Endothelial cell of umbilical vein (primary cell): ENCODE measurements at regions not wholly inside any gene's neighbourhood (a gene's known extent, or its start where the extent isn't known, plus 50 kb on each side); places are given as distances from the start of the nearest gene placed in this dataset.

Experiments used
- BruUV-seq: library from RNA; stranded (reverse); fragments of 400-500 nt; replicated peaks from 2 replicates; lab custom pipeline; 2021; lab: Mats Ljungman, UMichigan
- CTCF ChIA-PET: fragments of 300-600, 350-600 bp; sonication (Branson Sonifier 250); formaldehyde crosslinking; loops from one replicate; lab custom pipeline; 2021; ENCODE audit warnings: antibody characterized with exemption, inconsistent platforms; lab: Charles Lee
- POLR2A ChIA-PET: fragments of 300-600, 350-600 bp; sonication (Branson Sonifier 250); formaldehyde crosslinking; loops from one replicate; lab custom pipeline; 2021; ENCODE audit warnings: antibody characterized with exemption, inconsistent platforms; lab: Charles Lee
- DNase-seq: peaks from one replicate; pipeline ENCODE4 v3.0.0-alpha.2; 2011; ENCODE audit warnings: low read depth, low spot score
- FAIRE-seq: peaks from 2 replicates; lab custom pipeline; 2011; peaks lifted over from hg19 to GRCh38; lab: Jason Lieb, UNC
- H2AFZ ChIP-seq: 2 replicates; pipeline ENCODE4 v1.6.0; 2012; ENCODE audit warnings: low read depth, low read length, control low read depth, inconsistent platforms
- H3K27ac ChIP-seq: 2 replicates; pipeline ENCODE4 v1.5.1; 2011; ENCODE audit warnings: low read depth, mild to moderate bottlenecking, control low read depth, low read length, moderate library complexity; ENCODE audit not compliant: insufficient read depth
- H3K27me3 ChIP-seq, 2 experiments: 2 replicates each; pipeline versions ENCODE4 v1.6.0 to v1.6.1; 2011; ENCODE audit warnings: low read length in 2 of 2, mixed read lengths in 1 of 2; ENCODE audit not compliant: control insufficient read depth in 2 of 2, insufficient read depth in 2 of 2
- H3K36me3 ChIP-seq, 2 experiments: 2 replicates in 1 of 2; 3 replicates in 1 of 2; pipeline ENCODE4 v1.5.1; 2011; ENCODE audit warnings: low read length in 2 of 2, mild to moderate bottlenecking in 1 of 2, moderate library complexity in 1 of 2; ENCODE audit not compliant: control insufficient read depth in 2 of 2, insufficient read depth in 2 of 2; ENCODE audit errors: extremely low read depth in 1 of 2
- H3K4me1 ChIP-seq: 3 replicates; pipeline ENCODE4 v1.5.1; 2011; ENCODE audit warnings: mild to moderate bottlenecking, low read length; ENCODE audit not compliant: control insufficient read depth, insufficient read depth; ENCODE audit errors: extremely low read depth
- H3K4me2 ChIP-seq: 2 replicates; pipeline ENCODE4 v1.6.1; 2011; ENCODE audit warnings: low read length, control low read depth, mixed read lengths; ENCODE audit not compliant: insufficient read depth
- H3K4me3 ChIP-seq, 3 experiments: fragments of 200-600 bp in 1 of 3; sonication (generic), shearing (Covaris generic) in 1 of 3; replicated peaks in 1 of 3; 2 replicates each; pipeline ENCODE4 v1.5.1; 2011 to 2016; ENCODE audit warnings: control low read depth in 3 of 3, low read length in 3 of 3, mild to moderate bottlenecking in 2 of 3, inconsistent platforms in 1 of 3, low read depth in 1 of 3, moderate library complexity in 1 of 3; ENCODE audit not compliant: insufficient read depth in 1 of 3
- H3K79me2 ChIP-seq: 2 replicates; pipeline ENCODE4 v1.6.0; 2012; ENCODE audit warnings: low read length, inconsistent platforms; ENCODE audit not compliant: control insufficient read depth, insufficient read depth
- H3K9ac ChIP-seq: replicated peaks from 2 replicates; pipeline ENCODE3; 2011; ENCODE audit warnings: low read length, control low read depth; ENCODE audit not compliant: insufficient read depth; ENCODE audit errors: extremely low read depth
- H3K9me1 ChIP-seq: replicated peaks from 3 replicates; pipeline ENCODE4 v1.6.0; 2011; ENCODE audit warnings: mild to moderate bottlenecking, low read length; ENCODE audit not compliant: control insufficient read depth, insufficient read depth; ENCODE audit errors: extremely low read depth
- H3K9me3 ChIP-seq: replicated peaks from 2 replicates; pipeline ENCODE4 v1.5.1; 2012; ENCODE audit warnings: low read length, inconsistent platforms; ENCODE audit not compliant: control insufficient read depth, insufficient read depth
- H4K20me1 ChIP-seq: replicated peaks from 2 replicates; pipeline ENCODE3; 2011; ENCODE audit warnings: mild to moderate bottlenecking, low read length; ENCODE audit not compliant: control insufficient read depth, insufficient read depth; ENCODE audit errors: extremely low read depth
- EZH2 ChIP-seq: IDR thresholded peaks from 2 replicates; pipeline ENCODE4 v1.6.1; 2012; ENCODE audit warnings: borderline replicate concordance, low read depth, mild to moderate bottlenecking, moderate library complexity, low read length, inconsistent platforms; ENCODE audit not compliant: severe bottlenecking
- FOS ChIP-seq: IDR thresholded peaks from 2 replicates; pipeline ENCODE4 v1.6.1; 2011; ENCODE audit warnings: mild to moderate bottlenecking, low read length, moderate library complexity, borderline replicate concordance; ENCODE audit not compliant: insufficient read depth
- GATA2 ChIP-seq: IDR thresholded peaks from 2 replicates; pipeline ENCODE4 v1.7.0; 2011; ENCODE audit warnings: low read depth, mild to moderate bottlenecking, moderate library complexity, mixed read lengths, low read length; ENCODE audit not compliant: insufficient read length, insufficient read depth
- JUN ChIP-seq: IDR thresholded peaks from 2 replicates; pipeline ENCODE4 v1.6.1; 2011; ENCODE audit warnings: borderline replicate concordance, low read depth; ENCODE audit not compliant: insufficient read length, insufficient read depth
- MYC ChIP-seq: IDR thresholded peaks from one replicate; pipeline ENCODE4 v1.6.1; 2011; ENCODE audit warnings: mild to moderate bottlenecking, low read depth, low read length
- POLR2A ChIP-seq: IDR thresholded peaks from 2 replicates; pipeline ENCODE4 v1.6.1; 2012; ENCODE audit warnings: low read depth, mild to moderate bottlenecking, control low read depth, low read length
- POLR2AphosphoS5 ChIP-seq: IDR thresholded peaks from 2 replicates; pipeline ENCODE4 v1.6.1; 2012; ENCODE audit warnings: low read depth, mild to moderate bottlenecking, control low read depth, low read length, moderate library complexity; ENCODE audit not compliant: insufficient read depth
- dilution Hi-C: fragments of 300-500 bp; cut with MboI; formaldehyde crosslinking; loops from one replicate; pipeline ENCODE4 v1.15.0; 2019; ENCODE audit warnings: low sequenced_read_pairs; ENCODE audit not compliant: extremely low pct_ligation_motif_present
- intact Hi-C: fragments of 100-400 bp; cut with micrococcal nuclease; formaldehyde crosslinking; loops from one replicate; pipeline ENCODE4 v1.10.0; 2022
- TF ChIP-seq, protein P1 (sequence below), 2 donors: IDR thresholded peaks; 1 replicate in 1 of 2; 2 replicates in 1 of 2; pipeline ENCODE4 v1.5.1; 2011; ENCODE audit warnings: low read length in 2 of 2, mild to moderate bottlenecking in 2 of 2, moderate library complexity in 2 of 2, control low read depth in 1 of 2, inconsistent platforms in 1 of 2, low read depth in 1 of 2; ENCODE audit not compliant: insufficient read depth in 1 of 2; ENCODE audit errors: extremely low read depth in 1 of 2
- TF ChIP-seq, protein P2 (sequence below): IDR thresholded peaks from 2 replicates; pipeline ENCODE4 v1.6.1; 2011; ENCODE audit not compliant: insufficient read depth, insufficient read length

DNA sequence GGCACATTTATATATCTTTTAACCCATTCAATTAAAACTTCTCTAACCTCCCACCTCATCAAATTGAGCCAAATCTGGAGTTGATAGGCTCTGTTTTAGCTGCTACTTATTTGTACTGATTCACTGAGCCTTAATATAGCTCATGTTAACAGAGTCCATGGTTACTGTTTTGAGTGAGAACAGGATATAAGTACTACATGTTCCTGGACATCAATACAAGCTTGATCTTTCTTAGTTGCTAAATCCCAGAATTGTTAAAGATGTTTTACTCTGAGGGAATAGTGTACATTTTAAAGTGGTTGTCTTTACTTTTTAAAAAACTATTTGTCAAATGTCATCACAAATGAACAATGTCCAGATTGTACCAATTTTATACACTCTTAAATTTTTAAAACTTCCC, 157.7 kb downstream of the RPRM start:
- H3K4me1 ChIP-seq = no peaks in the 10 kb centered on the region
- no peaks in the 10 kb centered on the region for H3K36me3 ChIP-seq
- H3K79me2 ChIP-seq = no peaks in the 10 kb centered on the region
- TF ChIP-seq, protein P1, sequence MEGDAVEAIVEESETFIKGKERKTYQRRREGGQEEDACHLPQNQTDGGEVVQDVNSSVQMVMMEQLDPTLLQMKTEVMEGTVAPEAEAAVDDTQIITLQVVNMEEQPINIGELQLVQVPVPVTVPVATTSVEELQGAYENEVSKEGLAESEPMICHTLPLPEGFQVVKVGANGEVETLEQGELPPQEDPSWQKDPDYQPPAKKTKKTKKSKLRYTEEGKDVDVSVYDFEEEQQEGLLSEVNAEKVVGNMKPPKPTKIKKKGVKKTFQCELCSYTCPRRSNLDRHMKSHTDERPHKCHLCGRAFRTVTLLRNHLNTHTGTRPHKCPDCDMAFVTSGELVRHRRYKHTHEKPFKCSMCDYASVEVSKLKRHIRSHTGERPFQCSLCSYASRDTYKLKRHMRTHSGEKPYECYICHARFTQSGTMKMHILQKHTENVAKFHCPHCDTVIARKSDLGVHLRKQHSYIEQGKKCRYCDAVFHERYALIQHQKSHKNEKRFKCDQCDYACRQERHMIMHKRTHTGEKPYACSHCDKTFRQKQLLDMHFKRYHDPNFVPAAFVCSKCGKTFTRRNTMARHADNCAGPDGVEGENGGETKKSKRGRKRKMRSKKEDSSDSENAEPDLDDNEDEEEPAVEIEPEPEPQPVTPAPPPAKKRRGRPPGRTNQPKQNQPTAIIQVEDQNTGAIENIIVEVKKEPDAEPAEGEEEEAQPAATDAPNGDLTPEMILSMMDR (IDR thresholded peaks at IDR 0.05; ENCODE audit: extremely low read depth in 1 of 2, insufficient read depth in 1 of 2, low read depth in 1 of 2, low read length in 2 of 2) = no peak
- TF ChIP-seq POLR2AphosphoS5 (no peak), POLR2A (no peak), GATA2 (no peak), MYC (no peak), EZH2 (no peak), JUN (no peak), FOS (no peak)
- TF ChIP-seq, protein P2, sequence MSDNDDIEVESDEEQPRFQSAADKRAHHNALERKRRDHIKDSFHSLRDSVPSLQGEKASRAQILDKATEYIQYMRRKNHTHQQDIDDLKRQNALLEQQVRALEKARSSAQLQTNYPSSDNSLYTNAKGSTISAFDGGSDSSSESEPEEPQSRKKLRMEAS = no peak
- H3K9me3 ChIP-seq = no peaks in the 10 kb centered on the region
- no peak overlapping the region for H2AFZ ChIP-seq
- ChIA-PET POLR2A (no interaction called here), CTCF (interaction anchor here (0.7 kb wide), 1 partner anchor 9 kb away, joined by 3 read pairs; no protein-coding TSS in a partner anchor)
- H3K9ac ChIP-seq = no peak overlapping the region
- FAIRE-seq (no peak), DNase-seq (no peak)
- dilution Hi-C loops = no loop called here
- no TSS peak for BruUV-seq
- H3K4me3 ChIP-seq = no peak overlapping the region
- H3K4me2 ChIP-seq = no peak overlapping the region
- no peaks in the 10 kb centered on the region for H3K9me1 ChIP-seq
- H3K27ac ChIP-seq = no peak overlapping the region
- intact Hi-C loops = no loop called here
- no peaks in the 10 kb centered on the region for H3K27me3 ChIP-seq
- no peaks in the 10 kb centered on the region for H4K20me1 ChIP-seq
